HepG2 (cell line): ENCODE measurements at regions not wholly inside any gene's neighbourhood (a gene's known extent, or its start where the extent isn't known, plus 50 kb on each side); places are given as distances from the start of the nearest gene placed in this dataset.

ENCODE experiments used
- ATAC-seq: fragments of 200-7000 bp; cut with Tn5 transposase; 3 replicates; pipeline ENCODE4 v1.9.1; 2020; ENCODE audit warnings: mild to moderate bottlenecking, moderate library complexity
- BruUV-seq: library from RNA; stranded (reverse); fragments of 400-500 nt; replicated peaks from 2 replicates; lab custom pipeline; 2021; lab: Mats Ljungman, UMichigan
- CTCF ChIA-PET: fragments of 300-600 bp; formaldehyde crosslinking; extraction: SDS; loops from one replicate; lab custom pipeline; 2021; ENCODE audit warnings: low total read pairs, inconsistent platforms, low intra/inter-chr PET ratio; lab: Yijun Ruan, JAX
- POLR2A ChIA-PET: fragments of 350-600 bp; sonication (Branson Sonifier 250); formaldehyde crosslinking; loops from one replicate; lab custom pipeline; 2020; ENCODE audit warnings: antibody characterized with exemption, inconsistent platforms; lab: Yijun Ruan, JAX
- DNase-seq: peaks from one replicate; pipeline ENCODE4 v3.0.0-alpha.2; 2015; ENCODE audit warnings: low spot score
- FAIRE-seq: peaks from 3 replicates; lab custom pipeline; 2011; peaks lifted over from hg19 to GRCh38; lab: Jason Lieb, UNC
- H2AFZ ChIP-seq: one replicate; pipeline ENCODE4 v1.6.1; 2011; ENCODE audit warnings: low read length, inconsistent platforms
- H3K27ac ChIP-seq: fragments of 300-600 bp; 3 replicates; pipeline ENCODE4 v1.8.0; 2011; ENCODE audit warnings: mixed run types, mild to moderate bottlenecking, mixed read lengths, low read length, inconsistent platforms; ENCODE audit not compliant: insufficient read depth; ENCODE audit errors: extremely low read length
- H3K27me3 ChIP-seq, 2 experiments: fragments of 200-600 bp in 1 of 2; 2 replicates in 1 of 2; 3 replicates in 1 of 2; pipeline versions ENCODE4 v1.6.0 to v1.8.0; 2011; ENCODE audit warnings: low read length in 2 of 2, mild to moderate bottlenecking in 2 of 2, moderate library complexity in 2 of 2, inconsistent platforms in 1 of 2; ENCODE audit not compliant: insufficient read depth in 2 of 2, control insufficient read depth in 1 of 2
- H3K36me3 ChIP-seq, 2 experiments: fragments of 200-600 bp in 1 of 2; replicated peaks in 1 of 2; 2 replicates in 1 of 2; 3 replicates in 1 of 2; pipeline versions ENCODE4 v1.5.1 to v1.8.0; 2011; ENCODE audit warnings: low read length in 2 of 2, inconsistent platforms in 1 of 2; ENCODE audit not compliant: insufficient read depth in 2 of 2, control insufficient read depth in 1 of 2
- H3K4me1 ChIP-seq: 2 replicates; pipeline ENCODE4 v1.5.1; 2012; ENCODE audit warnings: low read length, inconsistent platforms; ENCODE audit not compliant: insufficient read depth
- H3K4me2 ChIP-seq: 2 replicates; pipeline ENCODE4 v1.6.0; 2011; ENCODE audit warnings: low read depth, low read length, inconsistent platforms
- H3K4me3 ChIP-seq, 3 experiments: fragments of 200-600 bp in 1 of 3; sonication (generic), shearing (Covaris generic) in 1 of 3; replicated peaks in 1 of 3; 2 replicates each; pipeline ENCODE4 v1.5.1; 2011 to 2016; ENCODE audit warnings: low read length in 3 of 3, inconsistent platforms in 2 of 3, low read depth in 2 of 3, mild to moderate bottlenecking in 2 of 3, control low read depth in 1 of 3, mixed read lengths in 1 of 3; ENCODE audit not compliant: insufficient read depth in 1 of 3
- H3K79me2 ChIP-seq: one replicate; pipeline ENCODE4 v1.6.1; 2011; ENCODE audit warnings: low read length, inconsistent platforms; ENCODE audit not compliant: insufficient read depth
- H3K9ac ChIP-seq: 2 replicates; pipeline ENCODE4 v1.6.0; 2011; ENCODE audit warnings: mild to moderate bottlenecking, low read depth, low read length, inconsistent platforms; ENCODE audit not compliant: insufficient read depth
- H3K9me3 ChIP-seq: 2 replicates; pipeline ENCODE4 v1.5.1; 2012; ENCODE audit warnings: mild to moderate bottlenecking, low read length
- H4K20me1 ChIP-seq: 2 replicates; pipeline ENCODE4 v1.6.0; 2011; ENCODE audit warnings: inconsistent platforms, mild to moderate bottlenecking, low read length, moderate library complexity; ENCODE audit not compliant: insufficient read depth
- ATF1 ChIP-seq: IDR thresholded peaks from 2 replicates; pipeline ENCODE4 v1.6.1; 2016; ENCODE audit warnings: mild to moderate bottlenecking, control low read depth
- CREM ChIP-seq, 2 experiments: sonication (generic) in 1 of 2; formaldehyde crosslinking in 1 of 2; IDR thresholded peaks; 2 replicates each; pipeline versions ENCODE4 v1.4.0 to v1.6.1; 2016 to 2020; ENCODE audit warnings: antibody characterized with exemption in 1 of 2, mild to moderate bottlenecking in 1 of 2, missing genetic modification reagents in 1 of 2
- E2F5 ChIP-seq: sonication (generic); formaldehyde crosslinking; conservative IDR thresholded peaks from 2 replicates; pipeline ENCODE4 v1.4.0; 2020; ENCODE audit warnings: missing genetic modification reagents
- HNRNPK ChIP-seq: fragments of 200-400 bp; formaldehyde crosslinking; IDR thresholded peaks from 2 replicates; pipeline ENCODE4 v1.6.1; 2018; ENCODE audit warnings: low read length, low read depth, moderate library complexity, mild to moderate bottlenecking; ENCODE audit not compliant: poor library complexity, severe bottlenecking
- KAT7 ChIP-seq: IDR thresholded peaks from 2 replicates; pipeline ENCODE4 v1.6.1; 2018; ENCODE audit warnings: borderline replicate concordance, missing compliant biosample characterization
- NCOA1 ChIP-seq: sonication (generic); formaldehyde crosslinking; IDR thresholded peaks from 2 replicates; pipeline ENCODE4 v1.9.0; 2021; ENCODE audit warnings: missing genetic modification reagents
- RFX5 ChIP-seq: IDR thresholded peaks from 2 replicates; pipeline ENCODE4 v1.6.1; 2011; ENCODE audit warnings: low read depth, low read length, improper control_type of control experiment
- SNAPC2 ChIP-seq: sonication (generic); formaldehyde crosslinking; IDR thresholded peaks from 2 replicates; pipeline ENCODE4 v1.8.1; 2022; ENCODE audit warnings: mild to moderate bottlenecking, missing genetic modification reagents
- TCF7L2 ChIP-seq: IDR thresholded peaks from 2 replicates; pipeline ENCODE4 v1.6.1; 2011; ENCODE audit warnings: mild to moderate bottlenecking, low read depth, low read length, moderate library complexity
- ZNF547 ChIP-seq: sonication (generic); formaldehyde crosslinking; IDR thresholded peaks from 2 replicates; pipeline ENCODE4 v1.5.1; 2020; ENCODE audit warnings: mild to moderate bottlenecking, missing genetic modification reagents
- ZNF564 ChIP-seq: sonication (generic); formaldehyde crosslinking; IDR thresholded peaks from 2 replicates; pipeline ENCODE4 v1.8.1; 2023; ENCODE audit warnings: mild to moderate bottlenecking, missing genetic modification reagents
- ZNF749 ChIP-seq: sonication (generic); formaldehyde crosslinking; IDR thresholded peaks from 2 replicates; pipeline ENCODE4 v1.8.0; 2022; ENCODE audit warnings: mild to moderate bottlenecking, missing genetic modification reagents, moderate library complexity, borderline replicate concordance
- ZNF777 ChIP-seq: sonication (generic); formaldehyde crosslinking; IDR thresholded peaks from 2 replicates; pipeline ENCODE4 v1.4.0; 2020; ENCODE audit warnings: missing genetic modification reagents
- ZZZ3 ChIP-seq: sonication (generic); formaldehyde crosslinking; IDR thresholded peaks from 2 replicates; pipeline ENCODE4 v1.4.0; 2020; ENCODE audit warnings: missing genetic modification reagents, mild to moderate bottlenecking, borderline replicate concordance
- WGBS: methylation state at CpG from one replicate; pipeline ENCODE4 v1.1.6; 2017; ENCODE audit warnings: low lambda C conversion rate; 5-methylcytosine and 5-hydroxymethylcytosine counted together
- in situ Hi-C: cut with HindIII; loops from 2 replicates; pipeline ENCODE4 v1.10.0; 2017; ENCODE audit warnings: low pct_unique_long_range_greater_than_20kb; ENCODE audit not compliant: extremely low pct_ligation_motif_present
- intact Hi-C: fragments of 100-400 bp; cut with micrococcal nuclease; formaldehyde crosslinking; loops from one replicate; pipeline ENCODE4 v1.10.0; 2022; ENCODE audit not compliant: unreplicated experiment

DNA sequence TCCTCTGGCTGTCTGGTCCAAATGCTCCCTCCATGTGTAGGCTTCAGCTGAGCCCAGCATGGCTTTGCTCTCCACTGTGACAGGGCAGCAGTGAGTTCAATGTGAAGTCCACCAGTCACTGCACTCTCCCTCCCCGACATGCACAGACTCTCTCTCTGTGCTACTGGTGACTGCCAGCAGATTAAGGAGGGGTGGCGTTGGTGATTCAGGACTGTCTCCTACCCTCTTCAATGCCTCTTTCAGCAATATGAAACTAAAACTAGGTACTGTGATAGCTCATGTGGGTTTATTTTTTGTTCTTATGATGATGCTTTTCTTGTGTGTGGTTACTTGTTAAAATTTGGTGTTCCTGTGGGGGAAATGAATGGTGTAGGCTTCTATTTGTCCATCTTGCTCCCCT lies 201.0 kb upstream of the RBMS1 start:
- BruUV-seq = no TSS peak
- no peak for TF ChIP-seq ZNF547 (CRISPR knock-in tag)
- TF ChIP-seq SNAPC2 (CRISPR knock-in tag) = no peak
- no peak for TF ChIP-seq TCF7L2
- no peak for TF ChIP-seq NCOA1
- TF ChIP-seq ATF1 (CRISPR knock-in tag) = no peak
- TF ChIP-seq RFX5 = no peak
- TF ChIP-seq CREM (IDR thresholded peaks at IDR 0.05) = no peak
- TF ChIP-seq CREM (CRISPR knock-in tag; IDR thresholded peaks at IDR 0.05) = no peak
- no peak for TF ChIP-seq ZNF564 (CRISPR knock-in tag)
- no peaks in the 10 kb centered on the region for H3K9me3 ChIP-seq
- H3K4me3 ChIP-seq = no peak overlapping the region
- ChIA-PET CTCF (no interaction called here), POLR2A (no interaction called here)
- H3K4me1 ChIP-seq = no peaks in the 10 kb centered on the region
- H3K27me3 ChIP-seq = no peaks in the 10 kb centered on the region; a peak in 1 of 5 replicates
- DNase-seq = no peak
- ATAC-seq = no peak; the same call in 2 of the 3 replicates
- no peak overlapping the region for H2AFZ ChIP-seq
- no peaks in the 10 kb centered on the region for H4K20me1 ChIP-seq
- WGBS = 0% methylated on average over 2 of the region's 2 CpGs
- in situ Hi-C loops (no loop called here), intact Hi-C loops (loop anchor here (10.0 kb wide), 1 partner anchor 280 kb away; no protein-coding TSS in a partner anchor)
- no peak overlapping the region for H3K9ac ChIP-seq
- no peaks in the 10 kb centered on the region for H3K36me3 ChIP-seq
- no peaks in the 10 kb centered on the region for H3K79me2 ChIP-seq
- no peak for FAIRE-seq
- H3K4me2 ChIP-seq = no peak overlapping the region
- no peak overlapping the region for H3K27ac ChIP-seq

DNA sequence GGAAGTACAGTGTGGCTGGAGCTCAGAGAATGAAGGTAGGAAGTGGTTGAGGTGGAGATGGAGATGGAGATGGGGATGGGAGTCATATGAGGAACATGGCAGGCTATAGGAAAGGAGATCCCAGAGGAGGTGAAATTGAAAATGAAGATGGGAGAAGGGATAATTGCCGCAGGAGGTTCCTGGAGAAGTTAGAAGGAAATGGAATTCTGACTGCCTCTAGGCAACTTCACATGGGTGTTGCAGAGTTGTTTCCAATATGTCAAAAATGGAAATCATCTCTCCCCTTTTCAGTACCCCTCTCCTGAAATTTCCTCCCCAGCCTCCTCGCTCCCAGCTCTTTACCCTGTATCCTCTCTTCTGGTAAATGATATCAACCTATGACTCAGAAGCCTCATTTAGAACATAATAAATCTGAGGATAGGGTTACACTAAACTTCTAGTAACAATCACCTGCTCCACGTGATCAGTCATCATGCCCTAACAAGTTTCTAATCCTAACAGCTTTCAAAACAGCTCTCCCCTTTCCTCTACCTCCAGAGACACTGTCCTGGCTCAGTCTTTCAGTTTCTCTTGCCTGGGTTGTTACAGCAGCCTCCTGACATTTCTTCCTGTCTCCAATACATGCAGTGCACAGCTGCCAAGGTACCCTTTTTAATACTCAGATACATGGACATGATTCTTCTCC lies 201.9 kb upstream of the RBMS1 start:
- Histone ChIP-seq H3K27ac (no peak overlapping the region), H3K4me2 (no peak overlapping the region), H3K4me3 (no peak overlapping the region), H3K27me3 (no peaks in the 10 kb centered on the region; a peak in 1 of 5 replicates), H3K9me3 (no peaks in the 10 kb centered on the region), H3K36me3 (no peaks in the 10 kb centered on the region)
- DNase-seq (no peak), ATAC-seq (no peak), FAIRE-seq (no peak)
- 17% methylated on average over 3 of the region's 3 CpGs for WGBS
- ChIA-PET POLR2A (no interaction called here), CTCF (no interaction called here)
- TF ChIP-seq E2F5 (CRISPR knock-in tag) = no peak
- no peak for TF ChIP-seq ZNF749 (CRISPR knock-in tag)
- TF ChIP-seq HNRNPK = peak; percentile 33
- TF ChIP-seq KAT7 (CRISPR knock-in tag) = no peak
- TF ChIP-seq ZZZ3 (CRISPR knock-in tag) = no peak
- no peak for TF ChIP-seq ZNF777 (CRISPR knock-in tag)
- TF ChIP-seq, all 625 proteins: peak for 1
- no peaks in the 10 kb centered on the region for H3K79me2 ChIP-seq
- no TSS peak for BruUV-seq
- no peaks in the 10 kb centered on the region for H3K4me1 ChIP-seq
- in situ Hi-C loops (no loop called here), intact Hi-C loops (loop anchor here (10.0 kb wide), 1 partner anchor 279 kb away; no protein-coding TSS in a partner anchor)
- H4K20me1 ChIP-seq = no peaks in the 10 kb centered on the region
- H2AFZ ChIP-seq = no peak overlapping the region
- H3K9ac ChIP-seq = no peak overlapping the region
